ENCODE measurements at regions not wholly inside any gene's neighbourhood (a gene's known extent, or its start where the extent isn't known, plus 50 kb on each side); places are given as distances from the start of the nearest gene placed in this dataset.
"Not testable (repeated sequence)": the region's sequence is repeated elsewhere in the genome, so short reads cannot be mapped to it uniquely, and the experiment has no call there.

- DNase-seq, result no peak
These were observed 102.6 kb downstream of the PLG start for GRCh38 chr6:160804639-160805038.

GRCh38 chr6:160808263-160808662 is 106.2 kb downstream of the PLG start:
- DNase-seq, result no peak

- DNase-seq, result no peak
These were observed 108.2 kb downstream of the PLG start for GRCh38 chr6:160810238-160810637.

- DNase-seq, result no peak
These were observed 110.1 kb downstream of the PLG start for GRCh38 chr6:160812097-160812496.

- DNase-seq, result no peak
These were observed 116.9 kb downstream of the PLG start for GRCh38 chr6:160818934-160819333.

GRCh38 chr6:160820661-160821060 is 118.6 kb downstream of the PLG start:
- not testable (repeated sequence) for DNase-seq

- DNase-seq, result no peak
These were observed 129.7 kb downstream of the PLG start for GRCh38 chr6:160831739-160832138.

- no peak for DNase-seq
These were observed 130.4 kb downstream of the PLG start for GRCh38 chr6:160832422-160832821.

GRCh38 chr6:160837146-160837545 is 135.1 kb downstream of the PLG start:
- no peak for DNase-seq

GRCh38 chr6:160851031-160851430 is 140.5 kb upstream of the MAP3K4 start:
- DNase-seq, result no peak

GRCh38 chr6:160853946-160854345 is 137.6 kb upstream of the MAP3K4 start:
- no peak for DNase-seq

- DNase-seq, result no peak
These were observed 132.7 kb upstream of the MAP3K4 start for GRCh38 chr6:160858886-160859285.

- no peak for DNase-seq
These were observed 131.7 kb upstream of the MAP3K4 start for GRCh38 chr6:160859822-160860221.

GRCh38 chr6:160861824-160862223 is 129.7 kb upstream of the MAP3K4 start:
- DNase-seq, result no peak

GRCh38 chr6:160863782-160864181 is 127.8 kb upstream of the MAP3K4 start:
- no peak for DNase-seq

GRCh38 chr6:160871320-160871719 is 120.2 kb upstream of the MAP3K4 start:
- no peak for DNase-seq

- DNase-seq, result peak; percentile 18
These were observed 110.3 kb upstream of the MAP3K4 start for GRCh38 chr6:160881148-160881808.

GRCh38 chr6:160882006-160882405 is 109.6 kb upstream of the MAP3K4 start:
- no peak for DNase-seq

GRCh38 chr6:160882791-160883279 is 108.7 kb upstream of the MAP3K4 start:
- peak; percentile 82 for DNase-seq

- no peak for DNase-seq
These were observed 108.0 kb upstream of the MAP3K4 start for GRCh38 chr6:160883560-160883959.

- DNase-seq, result no peak
These were observed 107.6 kb upstream of the MAP3K4 start for GRCh38 chr6:160883999-160884398.

- not testable (repeated sequence) for DNase-seq
These were observed 102.4 kb upstream of the MAP3K4 start for GRCh38 chr6:160889148-160889547.

GRCh38 chr6:160891690-160892089 is 99.9 kb upstream of the MAP3K4 start:
- no peak for DNase-seq

GRCh38 chr6:160895562-160895961 is 96.0 kb upstream of the MAP3K4 start:
- DNase-seq, result peak; percentile 52

All from NCI-H2171 treated with DMSO at 0.1 percent for 48 hours (cell line).